ENCODE measurements at regions not wholly inside any gene's neighbourhood (a gene's known extent, or its start where the extent isn't known, plus 50 kb on each side); places are given as distances from the start of the nearest gene placed in this dataset.

DNA sequence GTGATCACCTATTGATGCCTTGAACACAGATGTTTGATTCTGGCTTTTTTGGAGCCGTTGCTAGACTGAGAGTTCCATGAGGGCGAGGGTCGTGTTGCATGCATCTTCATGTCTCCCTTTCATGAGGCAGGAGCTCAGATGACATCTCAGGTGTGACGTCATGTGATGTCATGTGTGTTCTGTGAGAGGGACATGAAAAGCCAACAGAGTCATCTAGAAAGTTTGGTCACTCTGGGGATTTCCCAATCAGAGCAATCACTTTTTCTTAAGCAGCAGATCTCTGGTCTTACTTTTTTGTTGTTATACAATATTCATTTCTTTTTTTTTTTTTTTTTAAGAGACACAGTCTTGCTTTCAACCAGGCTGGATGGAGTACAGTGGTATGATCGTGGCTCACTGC, 411.8 kb downstream of the PREX1 start:
- no peaks in the 10 kb centered on the region for H3K9me3 ChIP-seq
- peaks cover 34% of the 10 kb centered on the region for H3K4me1 ChIP-seq
- H3K9ac ChIP-seq = no peak overlapping the region
- no peak overlapping the region for H3K4me2 ChIP-seq
- H3K27me3 ChIP-seq = no peaks in the 10 kb centered on the region
- no peaks in the 10 kb centered on the region for H3K36me3 ChIP-seq
- no peaks in the 10 kb centered on the region for H4K20me1 ChIP-seq
- no peak overlapping the region for H3K4me3 ChIP-seq
- no peak for TF ChIP-seq Cebpa-rat (IDR thresholded peaks at IDR 0.05)
- H3K27ac ChIP-seq = no peak overlapping the region

DNA sequence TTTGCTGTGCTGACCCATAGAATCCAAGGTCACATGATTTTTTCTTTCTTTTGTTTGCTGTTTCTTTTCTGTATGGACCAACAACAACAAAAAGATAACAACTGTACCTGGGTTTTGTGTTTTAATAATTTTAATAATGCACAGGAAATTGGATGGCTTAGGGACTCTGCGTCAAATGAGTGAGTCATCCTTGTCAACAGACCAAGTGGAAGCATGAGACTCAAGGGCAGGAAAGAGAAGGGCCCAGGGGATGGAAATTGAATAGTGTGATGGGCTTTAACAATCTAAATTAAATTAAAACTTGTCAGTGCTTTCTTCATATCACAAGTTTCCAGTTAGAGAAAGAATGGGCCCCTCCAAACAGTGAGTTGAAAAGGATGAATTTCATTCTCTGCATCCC, 413.0 kb downstream of the PREX1 start:
- Histone ChIP-seq H3K36me3 (no peaks in the 10 kb centered on the region), H3K27me3 (no peaks in the 10 kb centered on the region), H4K20me1 (no peaks in the 10 kb centered on the region), H3K4me1 (peaks cover 25% of the 10 kb centered on the region; the same call in 1 of the 2 replicates), H3K4me3 (no peak overlapping the region), H3K4me2 (peak overlapping the region; percentile 14; the same call in 1 of the 2 replicates), H3K9ac (no peak overlapping the region), H3K9me3 (no peaks in the 10 kb centered on the region), H3K27ac (no peak overlapping the region)
- no peak for TF ChIP-seq Cebpa-rat (IDR thresholded peaks at IDR 0.05)

DNA sequence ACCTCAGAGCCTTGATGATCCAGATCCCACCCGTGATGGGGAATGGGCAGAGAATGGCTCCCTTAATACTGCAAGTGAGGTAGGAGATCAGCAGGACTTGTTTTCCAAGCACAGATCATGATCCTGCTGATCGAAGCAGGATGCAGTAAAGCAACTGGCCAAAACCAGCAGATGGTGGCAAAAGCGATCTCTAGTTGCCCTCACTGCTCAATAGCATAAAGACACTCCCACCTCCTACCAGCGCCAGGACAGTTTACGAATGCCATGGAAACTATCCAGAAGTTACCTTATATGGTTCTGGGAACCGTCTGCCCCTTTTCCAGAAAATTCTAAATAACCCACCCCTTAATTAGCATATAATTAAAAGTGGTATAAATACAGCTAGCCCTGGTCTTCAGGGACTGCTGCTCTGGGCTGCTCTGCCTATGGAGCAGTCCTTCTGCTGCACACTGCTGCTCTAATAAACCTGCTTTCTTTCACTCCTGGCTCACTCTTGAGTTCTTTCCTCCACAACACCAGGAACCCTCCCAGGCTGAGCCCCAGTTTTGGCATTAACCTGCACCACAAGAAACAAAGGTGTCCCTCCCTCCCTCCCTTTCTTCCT, 415.8 kb downstream of the PREX1 start:
- no peak overlapping the region for H3K4me3 ChIP-seq
- TF ChIP-seq Cebpa-rat (IDR thresholded peaks at IDR 0.05) = no peak

DNA sequence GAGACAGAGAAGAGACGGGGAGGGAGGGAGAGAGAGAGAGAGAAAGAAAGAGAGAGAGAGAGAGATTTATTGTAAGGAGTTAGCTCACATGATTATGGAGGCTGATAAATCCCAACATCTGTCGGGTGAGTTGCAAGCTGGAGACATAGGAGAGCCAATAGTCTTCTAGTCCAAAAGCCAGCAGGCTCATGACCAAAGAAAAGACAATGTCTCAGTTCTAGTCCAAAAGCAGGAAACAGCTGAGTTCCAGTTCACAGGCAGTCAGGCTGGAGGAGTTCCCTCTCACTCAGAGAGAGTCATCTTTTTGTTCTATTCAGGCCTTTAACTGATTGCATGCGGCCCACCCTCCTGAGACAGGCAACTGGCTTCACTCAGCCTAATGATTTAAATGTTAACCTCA, 416.6 kb downstream of the PREX1 start:
- H3K9me3 ChIP-seq = no peaks in the 10 kb centered on the region
- no peak overlapping the region for H3K27ac ChIP-seq
- H3K4me3 ChIP-seq = no peak overlapping the region
- no peaks in the 10 kb centered on the region for H4K20me1 ChIP-seq
- H3K9ac ChIP-seq = no peak overlapping the region
- H3K36me3 ChIP-seq = no peaks in the 10 kb centered on the region
- H3K4me1 ChIP-seq = peaks cover 31% of the 10 kb centered on the region; the same call in 1 of the 2 replicates
- no peak overlapping the region; the same call in 1 of the 2 replicates for H3K4me2 ChIP-seq
- TF ChIP-seq Cebpa-rat (IDR thresholded peaks at IDR 0.05) = no peak
- H3K27me3 ChIP-seq = no peaks in the 10 kb centered on the region

More for the DNA sequence above, 415.8 kb downstream of the PREX1 start:
- Histone ChIP-seq H3K27me3 (no peaks in the 10 kb centered on the region), H4K20me1 (no peaks in the 10 kb centered on the region), H3K36me3 (no peaks in the 10 kb centered on the region), H3K9me3 (no peaks in the 10 kb centered on the region), H3K27ac (no peak overlapping the region), H3K4me1 (peaks cover 31% of the 10 kb centered on the region; the same call in 1 of the 2 replicates), H3K4me2 (no peak overlapping the region), H3K9ac (no peak overlapping the region)

DNA sequence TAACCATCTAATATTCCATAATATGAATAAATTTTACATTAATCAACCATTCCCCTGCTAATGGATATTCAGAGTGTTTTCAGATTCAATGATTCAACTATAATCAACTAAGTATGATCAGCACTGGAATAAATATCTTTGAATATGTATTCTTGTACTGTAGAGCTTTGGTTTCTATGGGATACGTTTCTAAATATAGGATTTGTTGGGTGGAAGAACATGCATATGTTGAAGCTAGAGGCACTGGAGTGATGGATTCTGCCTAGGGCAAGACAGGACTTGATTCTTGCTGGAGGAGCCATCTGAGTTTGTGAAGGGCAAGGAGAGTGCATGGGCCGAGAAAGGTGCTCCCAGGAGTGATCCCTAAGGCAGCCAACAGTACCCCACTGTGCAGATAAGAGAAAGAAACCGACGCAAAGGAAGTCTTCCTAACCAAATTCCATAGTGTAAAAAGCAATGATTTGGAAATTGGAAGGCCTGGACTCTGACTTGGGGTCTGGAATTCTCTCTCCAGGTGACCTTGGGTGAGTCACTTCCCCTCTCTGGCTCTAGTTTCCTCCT, 418.7 kb downstream of the PREX1 start:
- Histone ChIP-seq H3K9ac (no peak overlapping the region), H3K4me2 (no peak overlapping the region), H3K4me1 (peaks cover 21% of the 10 kb centered on the region; the same call in 1 of the 2 replicates), H3K36me3 (no peaks in the 10 kb centered on the region), H3K9me3 (no peaks in the 10 kb centered on the region), H3K27me3 (no peaks in the 10 kb centered on the region), H3K4me3 (no peak overlapping the region), H4K20me1 (no peaks in the 10 kb centered on the region), H3K27ac (no peak overlapping the region)
- TF ChIP-seq Cebpa-rat (IDR thresholded peaks at IDR 0.05) = no peak

DNA sequence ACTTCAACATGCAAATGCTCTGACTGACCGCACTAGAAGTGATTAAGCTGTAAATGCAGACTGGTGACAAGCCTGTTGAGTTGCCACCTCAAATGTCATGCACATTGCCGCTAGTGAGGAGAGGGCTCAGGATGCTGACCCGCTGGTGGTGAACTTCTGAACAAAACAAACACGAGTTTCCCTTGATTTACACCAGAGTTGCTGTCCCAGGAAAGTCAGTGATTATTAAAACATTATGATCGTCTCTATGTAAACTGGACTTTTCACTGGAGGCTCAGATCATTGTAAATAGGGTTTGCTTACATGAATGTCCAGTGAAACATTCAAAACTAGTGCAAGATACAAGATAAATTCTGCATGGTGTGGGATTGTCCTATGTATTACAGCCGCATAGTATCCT, 420.1 kb downstream of the PREX1 start:
- Histone ChIP-seq H3K27me3 (no peaks in the 10 kb centered on the region), H3K9me3 (no peaks in the 10 kb centered on the region), H4K20me1 (no peaks in the 10 kb centered on the region), H3K4me1 (peaks cover 26% of the 10 kb centered on the region), H3K9ac (no peak overlapping the region), H3K4me3 (no peak overlapping the region), H3K36me3 (no peaks in the 10 kb centered on the region), H3K27ac (no peak overlapping the region), H3K4me2 (no peak overlapping the region)
- no peak for TF ChIP-seq Cebpa-rat (IDR thresholded peaks at IDR 0.05)

DNA sequence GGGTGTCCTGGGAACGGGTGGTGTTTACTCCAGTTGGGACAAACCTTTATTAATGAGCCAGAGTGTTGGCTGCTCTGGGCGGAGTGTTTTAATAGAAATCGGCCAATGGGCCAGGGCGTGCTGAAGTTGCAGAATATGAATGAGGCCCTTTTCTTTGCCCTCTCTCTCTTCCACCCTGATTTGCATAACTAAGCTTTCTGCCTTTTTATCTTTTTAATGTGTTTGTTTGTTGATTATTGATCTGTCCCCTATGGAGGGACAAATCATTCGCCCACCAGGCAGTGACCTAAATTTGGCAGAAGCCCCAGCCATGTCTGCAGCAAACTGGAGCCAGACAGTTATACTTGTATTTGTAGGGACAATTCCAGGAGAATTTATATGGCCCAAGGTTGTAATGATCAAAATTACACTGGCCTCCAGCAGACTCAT, 420.9 kb downstream of the PREX1 start:
- no peaks in the 10 kb centered on the region for H3K27me3 ChIP-seq
- H3K4me3 ChIP-seq = no peak overlapping the region
- H3K9ac ChIP-seq = no peak overlapping the region
- no peaks in the 10 kb centered on the region for H4K20me1 ChIP-seq
- H3K9me3 ChIP-seq = no peaks in the 10 kb centered on the region
- H3K27ac ChIP-seq = no peak overlapping the region
- H3K4me2 ChIP-seq = no peak overlapping the region
- no peak for TF ChIP-seq Cebpa-rat (IDR thresholded peaks at IDR 0.05)
- peaks cover 33% of the 10 kb centered on the region for H3K4me1 ChIP-seq
- H3K36me3 ChIP-seq = no peaks in the 10 kb centered on the region

DNA sequence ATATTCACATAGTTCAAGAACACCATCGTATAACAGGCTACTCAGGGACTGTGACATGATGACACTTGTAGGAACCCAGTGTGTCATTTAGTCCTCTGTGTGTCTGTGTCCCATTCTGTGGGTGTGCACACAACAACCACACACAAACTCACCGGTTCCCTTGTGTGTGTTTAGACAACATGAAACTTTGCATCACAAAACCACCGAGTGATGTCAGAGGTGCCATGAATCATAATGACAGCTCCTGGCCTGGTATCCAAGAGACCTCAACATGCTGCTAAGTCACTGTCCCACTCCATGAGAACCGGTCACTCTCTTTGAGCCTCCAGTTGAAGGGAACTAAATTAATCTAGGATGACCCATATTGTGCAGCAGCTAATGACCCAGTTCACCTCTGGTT, 421.3 kb downstream of the PREX1 start:
- Histone ChIP-seq H3K36me3 (no peaks in the 10 kb centered on the region), H4K20me1 (no peaks in the 10 kb centered on the region), H3K27me3 (no peaks in the 10 kb centered on the region), H3K4me1 (peaks cover 32% of the 10 kb centered on the region), H3K27ac (no peak overlapping the region), H3K9me3 (no peaks in the 10 kb centered on the region), H3K9ac (no peak overlapping the region), H3K4me3 (no peak overlapping the region), H3K4me2 (no peak overlapping the region)
- TF ChIP-seq Cebpa-rat (IDR thresholded peaks at IDR 0.05) = no peak

DNA sequence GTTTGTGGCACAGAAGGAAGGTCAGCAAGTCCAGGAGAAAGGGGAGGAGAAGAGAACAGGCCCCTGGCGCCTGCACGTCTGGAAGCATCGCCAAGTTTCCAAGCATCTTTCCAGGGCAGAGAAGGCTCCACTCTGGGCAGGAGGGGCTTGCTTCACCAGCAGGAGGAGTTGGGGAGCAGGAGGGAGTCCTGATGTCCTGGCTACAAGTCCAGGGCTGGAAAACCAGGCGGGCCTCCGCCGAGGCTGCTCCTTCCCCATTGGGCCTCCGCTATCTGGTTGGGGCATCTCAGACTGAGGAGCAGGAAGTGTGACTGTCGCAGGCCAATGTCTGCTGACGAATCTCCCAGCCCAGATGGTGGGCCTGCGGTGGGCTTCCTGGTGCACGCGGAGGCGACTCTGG, 421.9 kb downstream of the PREX1 start:
- no peak for TF ChIP-seq Cebpa-rat (IDR thresholded peaks at IDR 0.05)
- H3K9ac ChIP-seq = no peak overlapping the region
- peaks cover 29% of the 10 kb centered on the region for H3K4me1 ChIP-seq
- no peaks in the 10 kb centered on the region for H4K20me1 ChIP-seq
- H3K4me3 ChIP-seq = no peak overlapping the region
- no peak overlapping the region for H3K4me2 ChIP-seq
- H3K27me3 ChIP-seq = peaks cover 4% of the 10 kb centered on the region; the same call in 1 of the 2 replicates
- no peaks in the 10 kb centered on the region for H3K9me3 ChIP-seq
- H3K27ac ChIP-seq = no peak overlapping the region
- no peaks in the 10 kb centered on the region for H3K36me3 ChIP-seq

DNA sequence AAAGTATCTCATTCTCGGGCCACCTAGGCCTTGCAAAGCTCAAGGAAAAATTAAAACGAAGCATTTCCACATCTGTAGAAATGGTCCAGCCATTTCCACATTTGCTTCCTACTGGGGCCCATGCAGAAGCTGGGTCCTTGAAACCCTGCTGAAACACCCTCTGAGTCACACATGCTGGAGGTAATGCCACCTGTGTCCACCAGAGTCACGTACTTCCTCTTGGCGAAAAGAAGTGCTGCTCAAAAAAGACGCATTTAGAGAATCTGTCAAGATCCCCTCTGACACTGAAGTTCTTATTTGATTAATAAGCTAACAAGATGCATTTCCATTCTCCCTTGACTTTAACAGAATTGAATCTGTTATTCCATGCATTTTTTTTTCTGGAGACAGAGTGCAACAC, 423.2 kb downstream of the PREX1 start:
- H4K20me1 ChIP-seq = no peaks in the 10 kb centered on the region
- no peaks in the 10 kb centered on the region for H3K36me3 ChIP-seq
- peaks cover 4% of the 10 kb centered on the region; the same call in 1 of the 2 replicates for H3K27me3 ChIP-seq
- H3K4me2 ChIP-seq = no peak overlapping the region
- TF ChIP-seq Cebpa-rat (IDR thresholded peaks at IDR 0.05) = no peak
- no peak overlapping the region for H3K9ac ChIP-seq
- peaks cover 42% of the 10 kb centered on the region for H3K4me1 ChIP-seq
- H3K27ac ChIP-seq = no peak overlapping the region
- H3K4me3 ChIP-seq = no peak overlapping the region
- no peaks in the 10 kb centered on the region for H3K9me3 ChIP-seq

Measured in BLaER1 (cell line).